A549 (cell line): ENCODE measurements at regions not wholly inside any gene's neighbourhood (a gene's known extent, or its start where the extent isn't known, plus 50 kb on each side); places are given as distances from the start of the nearest gene placed in this dataset.

Experiments
- ATAC-seq, 2 experiments: fragments of 200-7000 bp in 1 of 2; fragments of >200 bp in 1 of 2; cut with Nextera tagmentation in 1 of 2; cut with Tn5 transposase in 1 of 2; 3 replicates each; pipeline versions ENCODE4 v1.8.0 to v1.9.1; 2018 to 2020; ENCODE audit warnings: mild to moderate bottlenecking in 1 of 2, moderate library complexity in 1 of 2
- CTCF ChIA-PET: fragments of 300-600 bp; sonication (Branson Sonifier 250); formaldehyde crosslinking; extraction: SDS; loops from one replicate; lab custom pipeline; 2021; ENCODE audit warnings: antibody characterized with exemption, inconsistent platforms; lab: Yijun Ruan, JAX
- POLR2A ChIA-PET: fragments of 350-600 bp; formaldehyde crosslinking; extraction: SDS; loops from one replicate; lab custom pipeline; 2021; ENCODE audit warnings: antibody characterized with exemption, inconsistent platforms; lab: Yijun Ruan, JAX
- DNase-seq, 2 experiments: peaks; one replicate each; pipeline versions ENCODE4 v3.0.0 to v3.0.0-alpha.2; 2011 to 2016; ENCODE audit warnings: low read depth in 1 of 2, low spot score in 1 of 2
- FAIRE-seq: peaks from 2 replicates; lab custom pipeline; 2011; peaks lifted over from hg19 to GRCh38; lab: Jason Lieb, UNC
- H3K27ac ChIP-seq, 2 experiments: fragments of >200 bp; sonication (Bioruptor Twin); formaldehyde crosslinking; 3 replicates each; pipeline ENCODE4 v1.5.1; 2016 to 2017
- H3K4me1 ChIP-seq: fragments of >200 bp; sonication (Bioruptor Twin); formaldehyde crosslinking; 3 replicates; pipeline ENCODE4 v1.6.1; 2016
- H3K4me2 ChIP-seq: fragments of >200 bp; sonication (Bioruptor Twin); formaldehyde crosslinking; 3 replicates; pipeline ENCODE4 v1.6.1; 2016
- H3K4me3 ChIP-seq: fragments of >200 bp; sonication (Bioruptor Twin); formaldehyde crosslinking; 3 replicates; pipeline ENCODE4 v1.5.1; 2016
- H3K9me3 ChIP-seq: fragments of >200 bp; sonication (Bioruptor Twin); formaldehyde crosslinking; 3 replicates; pipeline ENCODE4 v1.6.1; 2016
- CBX2 ChIP-seq: fragments of 200-600 bp; sonication (generic); IDR thresholded peaks from 2 replicates; pipeline ENCODE4 v1.6.1; 2016; ENCODE audit warnings: low read depth, mild to moderate bottlenecking, borderline replicate concordance
- CBX8 ChIP-seq: fragments of 200-600 bp; sonication (generic); IDR thresholded peaks from 2 replicates; pipeline ENCODE4 v1.6.1; 2016
- CHD2 ChIP-seq: fragments of 150-350 bp; IDR thresholded peaks from 2 replicates; pipeline ENCODE4 v1.6.1; 2014; ENCODE audit warnings: low read length; ENCODE audit not compliant: partially characterized antibody
- CHD4 ChIP-seq: fragments of 200-600 bp; sonication (generic); IDR thresholded peaks from 2 replicates; pipeline ENCODE4 v1.6.1; 2016; ENCODE audit warnings: antibody characterized with exemption, mild to moderate bottlenecking, borderline replicate concordance
- EHF ChIP-seq: fragments of 250-450 bp; sonication (Bioruptor Pico); IDR thresholded peaks from 2 replicates; pipeline ENCODE4 v1.5.0; 2020; ENCODE audit warnings: mild to moderate bottlenecking
- FOXS1 ChIP-seq: fragments of 250-450 bp; sonication (Bioruptor Pico); IDR thresholded peaks from 2 replicates; pipeline ENCODE4 v1.5.0; 2020; ENCODE audit warnings: mild to moderate bottlenecking, moderate library complexity
- GATA3 ChIP-seq: IDR thresholded peaks from 2 replicates; pipeline ENCODE4 v1.6.1; 2012; ENCODE audit warnings: borderline replicate concordance
- MAZ ChIP-seq: fragments of 150-350 bp; IDR thresholded peaks from 2 replicates; pipeline ENCODE4 v1.6.1; 2014; ENCODE audit warnings: antibody characterized with exemption, low read depth, low read length, borderline replicate concordance
- NFE2L2 ChIP-seq: fragments of 150-350 bp; conservative IDR thresholded peaks from 2 replicates; pipeline ENCODE4 v1.6.1; 2014; ENCODE audit warnings: low read length
- NPAS2 ChIP-seq: fragments of 250-450 bp; sonication (Bioruptor Pico); IDR thresholded peaks from 2 replicates; pipeline ENCODE4 v1.8.0; 2022; ENCODE audit warnings: mild to moderate bottlenecking, moderate library complexity, borderline replicate concordance
- REST ChIP-seq: fragments of 200-600 bp; sonication (generic); IDR thresholded peaks from 2 replicates; pipeline ENCODE4 v1.6.1; 2016; ENCODE audit warnings: antibody characterized with exemption, mild to moderate bottlenecking, moderate library complexity
- TFCP2L1 ChIP-seq: fragments of 250-450 bp; sonication (Bioruptor Pico); IDR thresholded peaks from 2 replicates; pipeline ENCODE4 v1.5.0; 2021; ENCODE audit warnings: mild to moderate bottlenecking
- ZNF302 ChIP-seq: fragments of 250-450 bp; sonication (Bioruptor Pico); IDR thresholded peaks from 2 replicates; pipeline ENCODE4 v1.9.0; 2021; ENCODE audit warnings: inconsistent platforms, mild to moderate bottlenecking, moderate library complexity
- WGBS: methylation state at CpG from one replicate; pipeline ENCODE4 v1.1.6; 2017; ENCODE audit errors: missing lambda C conversion rate; 5-methylcytosine and 5-hydroxymethylcytosine counted together
- TF ChIP-seq, protein P1 (sequence below): IDR thresholded peaks from 2 replicates; pipeline ENCODE4 v1.6.1; 2012; ENCODE audit warnings: low read depth, borderline replicate concordance
- TF ChIP-seq, protein P2 (sequence below): IDR thresholded peaks from 2 replicates; pipeline ENCODE4 v1.6.1; 2012
- TF ChIP-seq, protein P3 (sequence below): IDR thresholded peaks from 2 replicates; pipeline ENCODE4 v1.6.1; 2012

DNA sequence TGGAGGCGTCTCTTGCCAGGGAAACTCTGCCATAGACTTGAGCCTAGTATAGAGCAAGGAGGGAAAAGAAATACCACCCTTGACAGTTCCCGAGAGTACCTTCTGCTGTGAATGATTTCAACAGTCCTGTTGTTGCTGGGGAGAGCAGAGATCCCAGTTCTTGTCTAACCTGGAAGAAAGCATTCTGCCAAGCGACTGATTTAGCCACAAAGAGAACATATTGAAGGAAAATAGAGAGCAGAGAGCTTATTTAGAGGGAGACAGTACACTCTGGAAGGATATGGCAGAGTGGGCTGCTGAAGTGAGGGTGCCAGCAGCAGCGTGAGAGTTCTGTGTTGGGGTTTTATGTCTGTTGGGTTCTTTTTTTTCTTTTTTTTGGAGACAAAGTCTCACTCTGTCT lies 966.9 kb upstream of the TMEM132C start:
- Histone ChIP-seq H3K27ac (no peak overlapping the region), H3K4me3 (no peak overlapping the region), H3K9me3 (no peaks in the 10 kb centered on the region), H3K4me2 (no peak overlapping the region), H3K4me1 (no peaks in the 10 kb centered on the region)
- CTCF ChIA-PET = no interaction called here
- POLR2A ChIA-PET = no interaction called here
- 2% methylated on average over 4 of the region's 4 CpGs for WGBS
- ATAC-seq (no peak), DNase-seq (no peak), FAIRE-seq (no peak)
- TF ChIP-seq ZNF302 (CRISPR knock-in tag) (no peak), EHF (no peak), FOXS1 (CRISPR knock-in tag) (no peak), CBX2 (no peak), GATA3 (no peak), NPAS2 (CRISPR knock-in tag) (no peak), CHD2 (no peak), CBX8 (no peak)
- TF ChIP-seq, protein P1, sequence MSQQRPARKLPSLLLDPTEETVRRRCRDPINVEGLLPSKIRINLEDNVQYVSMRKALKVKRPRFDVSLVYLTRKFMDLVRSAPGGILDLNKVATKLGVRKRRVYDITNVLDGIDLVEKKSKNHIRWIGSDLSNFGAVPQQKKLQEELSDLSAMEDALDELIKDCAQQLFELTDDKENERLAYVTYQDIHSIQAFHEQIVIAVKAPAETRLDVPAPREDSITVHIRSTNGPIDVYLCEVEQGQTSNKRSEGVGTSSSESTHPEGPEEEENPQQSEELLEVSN = no peak

- ATAC-seq = no peak
- POLR2A ChIA-PET = no interaction called here
- no peak overlapping the region for H3K4me3 ChIP-seq
- CTCF ChIA-PET = no interaction called here
- no peak for DNase-seq
- TF ChIP-seq MAZ = no peak
- no peak overlapping the region for H3K27ac ChIP-seq
- H3K4me1 ChIP-seq = no peaks in the 10 kb centered on the region
- whole genome bisulfite sequencing = 4% methylated on average over 3 of the region's 3 CpGs
- no peak overlapping the region for H3K4me2 ChIP-seq
- H3K9me3 ChIP-seq = no peaks in the 10 kb centered on the region
- FAIRE-seq = no peak
Observed at GRCh38 chr12:127300753-127301152, 966.2 kb upstream of the TMEM132C start.

DNA sequence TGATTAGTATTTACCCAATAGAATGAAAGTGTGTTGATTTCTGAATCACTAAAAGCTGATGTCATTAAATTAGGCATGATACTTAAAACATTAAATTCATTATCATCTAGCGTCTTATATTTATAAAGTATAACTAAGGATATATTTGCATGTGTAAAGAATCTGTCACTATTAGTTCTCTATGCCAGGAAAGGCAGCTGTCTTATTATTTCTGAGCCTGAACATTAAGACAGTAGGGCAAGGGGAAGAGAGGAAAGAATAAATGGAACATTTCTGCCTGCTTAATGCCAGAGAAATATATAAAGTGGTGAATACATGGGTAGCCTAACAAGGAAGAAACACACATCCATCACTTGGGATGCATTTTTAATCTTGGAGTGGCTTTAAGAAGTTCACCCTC lies 965.1 kb upstream of the TMEM132C start:
- no peak for FAIRE-seq
- no peak for DNase-seq
- no peak for TF ChIP-seq REST
- TF ChIP-seq, protein P2, sequence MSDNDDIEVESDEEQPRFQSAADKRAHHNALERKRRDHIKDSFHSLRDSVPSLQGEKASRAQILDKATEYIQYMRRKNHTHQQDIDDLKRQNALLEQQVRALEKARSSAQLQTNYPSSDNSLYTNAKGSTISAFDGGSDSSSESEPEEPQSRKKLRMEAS = no peak
- no peak for TF ChIP-seq CHD2
- TF ChIP-seq, protein P3, sequence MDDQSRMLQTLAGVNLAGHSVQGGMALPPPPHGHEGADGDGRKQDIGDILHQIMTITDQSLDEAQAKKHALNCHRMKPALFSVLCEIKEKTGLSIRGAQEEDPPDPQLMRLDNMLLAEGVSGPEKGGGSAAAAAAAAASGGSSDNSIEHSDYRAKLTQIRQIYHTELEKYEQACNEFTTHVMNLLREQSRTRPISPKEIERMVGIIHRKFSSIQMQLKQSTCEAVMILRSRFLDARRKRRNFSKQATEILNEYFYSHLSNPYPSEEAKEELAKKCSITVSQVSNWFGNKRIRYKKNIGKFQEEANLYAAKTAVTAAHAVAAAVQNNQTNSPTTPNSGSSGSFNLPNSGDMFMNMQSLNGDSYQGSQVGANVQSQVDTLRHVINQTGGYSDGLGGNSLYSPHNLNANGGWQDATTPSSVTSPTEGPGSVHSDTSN = no peak
- TF ChIP-seq CHD4 = no peak
- TF ChIP-seq TFCP2L1 (CRISPR knock-in tag) = no peak
- TF ChIP-seq NFE2L2 = no peak
- ATAC-seq = no peak
- no peak overlapping the region for H3K27ac ChIP-seq
- H3K4me2 ChIP-seq = no peak overlapping the region
- no peak overlapping the region for H3K4me3 ChIP-seq
- no peaks in the 10 kb centered on the region for H3K4me1 ChIP-seq
- H3K9me3 ChIP-seq = no peaks in the 10 kb centered on the region
- CTCF ChIA-PET = interaction anchor here (2.3 kb wide), 1 partner anchor 9 kb away, joined by 11 read pairs; no protein-coding TSS in a partner anchor
- WGBS = 5% methylated on average over 1 of the region's 1 CpG
- POLR2A ChIA-PET = no interaction called here
